Activated T-helper 1 cell treated with anti-CD3 and anti-CD28 coated beads, Interleukin-12 subunit alpha, Interleukin-12 subunit beta, Interleukin-2, Interleukin-4 antibody, amounts not matched to agents 30 ng/mL and 10 ng/mL and 1 ng/mL, durations not matched to agents 14 hours and 24 hours and 36 hours (primary cell): ENCODE measurements at regions not wholly inside any gene's neighbourhood (a gene's known extent, or its start where the extent isn't known, plus 50 kb on each side); places are given as distances from the start of the nearest gene placed in this dataset.

ENCODE experiments used
- DNase-seq: peaks from one replicate; pipeline ENCODE4 v3.0.0; 2021; ENCODE audit warnings: low spot score
- H3K27ac Mint-ChIP-seq: one replicate; pipeline ENCODE4 v1.8.0; 2021; ENCODE audit warnings: mild to moderate bottlenecking, mixed read lengths
- H3K27me3 Mint-ChIP-seq: one replicate; pipeline ENCODE4 v1.8.0; 2022; ENCODE audit warnings: mild to moderate bottlenecking, moderate library complexity, mixed read lengths; ENCODE audit not compliant: insufficient read depth
- H3K36me3 Mint-ChIP-seq: one replicate; pipeline ENCODE4 v1.8.0; 2021; ENCODE audit warnings: low read depth, mixed read lengths
- H3K4me1 Mint-ChIP-seq: one replicate; pipeline ENCODE4 v1.8.0; 2021; ENCODE audit warnings: low read depth, mixed read lengths
- H3K4me3 Mint-ChIP-seq: one replicate; pipeline ENCODE4 v1.8.0; 2021; ENCODE audit warnings: mild to moderate bottlenecking, moderate library complexity, mixed read lengths
- H3K9me3 Mint-ChIP-seq: one replicate; pipeline ENCODE4 v1.8.0; 2021; ENCODE audit warnings: mixed read lengths
- intact Hi-C: fragments of 100-400 bp; cut with micrococcal nuclease; formaldehyde crosslinking; loops from one replicate; pipeline ENCODE4 v1.15.1; 2024

GRCh38 chr13:91017031-91017668, 330.3 kb upstream of the MIR17HG start:
- Mint-ChIP-seq H3K36me3 (no peaks in the 10 kb centered on the region), H3K27ac (no peak overlapping the region), H3K9me3 (no peaks in the 10 kb centered on the region), H3K27me3 (no peaks in the 10 kb centered on the region), H3K4me1 (no peaks in the 10 kb centered on the region), H3K4me3 (no peak overlapping the region)
- intact Hi-C loops = no loop called here
- DNase-seq = no peak

GRCh38 chr13:91017669-91018053, 329.8 kb upstream of the MIR17HG start:
- no peak for DNase-seq
- intact Hi-C loops = no loop called here

GRCh38 chr13:91020461-91021034, 326.9 kb upstream of the MIR17HG start:
- Mint-ChIP-seq H3K9me3 (no peaks in the 10 kb centered on the region), H3K4me3 (no peak overlapping the region), H3K27me3 (no peaks in the 10 kb centered on the region), H3K36me3 (no peaks in the 10 kb centered on the region), H3K27ac (no peak overlapping the region), H3K4me1 (no peaks in the 10 kb centered on the region)
- intact Hi-C loops = no loop called here
- DNase-seq = no peak

More at GRCh38 chr13:91017669-91018053, 329.8 kb upstream of the MIR17HG start:
- no peaks in the 10 kb centered on the region for H3K4me1 Mint-ChIP-seq
- no peaks in the 10 kb centered on the region for H3K27me3 Mint-ChIP-seq
- H3K36me3 Mint-ChIP-seq = no peaks in the 10 kb centered on the region
- no peak overlapping the region for H3K4me3 Mint-ChIP-seq
- H3K27ac Mint-ChIP-seq = no peak overlapping the region
- no peaks in the 10 kb centered on the region for H3K9me3 Mint-ChIP-seq

GRCh38 chr13:91024157-91024792, 323.2 kb upstream of the MIR17HG start:
- Mint-ChIP-seq H3K4me3 (no peak overlapping the region), H3K27ac (no peak overlapping the region), H3K36me3 (no peaks in the 10 kb centered on the region), H3K9me3 (no peaks in the 10 kb centered on the region), H3K4me1 (no peaks in the 10 kb centered on the region), H3K27me3 (no peaks in the 10 kb centered on the region)
- DNase-seq = no peak
- intact Hi-C loops = no loop called here

DNA sequence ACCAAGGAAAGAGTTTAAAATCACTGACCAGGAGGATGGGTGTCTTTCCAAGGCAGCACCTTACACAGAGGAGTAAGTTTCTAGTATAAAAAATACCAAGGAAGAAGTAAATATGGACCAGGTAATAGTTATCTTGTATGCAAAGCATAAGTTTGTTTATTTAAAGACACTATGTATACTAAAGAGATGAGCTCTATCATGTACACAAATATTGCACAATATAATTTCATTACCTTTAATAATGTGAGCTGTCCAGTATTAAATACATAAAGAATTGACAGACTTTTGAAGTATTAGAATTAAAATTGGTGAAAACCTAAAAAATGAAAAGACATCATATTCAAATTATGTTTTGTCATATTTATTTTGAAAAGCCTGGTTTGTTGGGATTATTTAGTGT, 322.0 kb upstream of the MIR17HG start:
- intact Hi-C loops = no loop called here
- DNase-seq = no peak
- Mint-ChIP-seq H3K27ac (no peak overlapping the region), H3K36me3 (no peaks in the 10 kb centered on the region), H3K4me3 (no peak overlapping the region), H3K27me3 (no peaks in the 10 kb centered on the region), H3K4me1 (no peaks in the 10 kb centered on the region), H3K9me3 (no peaks in the 10 kb centered on the region)

GRCh38 chr13:91031508-91031907, 316.0 kb upstream of the MIR17HG start:
- H3K27ac Mint-ChIP-seq = no peak overlapping the region
- no peaks in the 10 kb centered on the region for H3K4me1 Mint-ChIP-seq
- no peak overlapping the region for H3K4me3 Mint-ChIP-seq
- H3K27me3 Mint-ChIP-seq = no peaks in the 10 kb centered on the region
- no peaks in the 10 kb centered on the region for H3K9me3 Mint-ChIP-seq
- DNase-seq = no peak
- H3K36me3 Mint-ChIP-seq = no peaks in the 10 kb centered on the region
- intact Hi-C loops = no loop called here

DNA sequence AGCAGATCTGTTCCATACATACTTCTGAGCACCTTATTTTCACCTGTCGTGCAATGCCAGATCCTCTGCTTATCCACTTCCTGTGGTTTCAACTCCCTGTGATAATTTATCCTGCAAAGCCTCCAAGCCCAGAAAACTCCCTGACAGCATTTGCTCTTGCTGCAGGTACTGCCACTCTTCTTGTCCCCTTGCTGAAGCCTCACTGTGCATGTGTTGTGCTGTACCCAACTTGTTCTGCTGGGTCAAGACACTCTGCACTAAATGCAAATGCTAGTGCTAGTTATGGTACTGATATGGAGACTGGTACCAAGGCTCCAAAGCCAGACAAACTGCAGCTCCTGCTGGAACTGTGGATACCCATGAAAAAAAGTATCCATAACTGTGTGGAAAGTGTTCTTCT, 315.4 kb upstream of the MIR17HG start:
- H3K4me1 Mint-ChIP-seq = no peaks in the 10 kb centered on the region
- H3K4me3 Mint-ChIP-seq = no peak overlapping the region
- no peak for DNase-seq
- no peak overlapping the region for H3K27ac Mint-ChIP-seq
- intact Hi-C loops = no loop called here
- H3K36me3 Mint-ChIP-seq = no peaks in the 10 kb centered on the region
- H3K9me3 Mint-ChIP-seq = no peaks in the 10 kb centered on the region
- H3K27me3 Mint-ChIP-seq = no peaks in the 10 kb centered on the region

- Mint-ChIP-seq H3K27me3 (no peaks in the 10 kb centered on the region), H3K4me3 (no peak overlapping the region), H3K4me1 (no peaks in the 10 kb centered on the region), H3K9me3 (no peaks in the 10 kb centered on the region), H3K36me3 (no peaks in the 10 kb centered on the region), H3K27ac (no peak overlapping the region)
- no peak for DNase-seq
- intact Hi-C loops = no loop called here
Observed at GRCh38 chr13:91036886-91037285, 310.6 kb upstream of the MIR17HG start.

DNA sequence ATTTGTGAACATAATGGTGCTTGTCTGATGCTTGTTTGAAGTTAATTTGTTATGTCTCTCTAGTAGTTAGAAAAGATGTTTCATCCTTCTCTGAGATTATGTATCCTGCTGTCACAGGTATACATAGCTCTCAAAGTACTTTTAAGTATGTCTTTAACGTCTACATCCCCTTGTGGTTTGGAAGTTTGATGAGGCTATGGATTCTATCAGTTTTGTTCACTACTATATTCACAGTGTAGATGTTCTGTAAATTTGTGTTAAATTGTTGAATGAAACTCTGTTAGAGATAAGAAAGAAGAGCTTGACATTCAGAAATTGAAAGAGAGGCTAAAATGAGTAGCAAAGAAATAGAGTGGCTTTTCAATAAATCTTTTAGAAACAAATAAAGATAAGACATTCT, 304.6 kb upstream of the MIR17HG start:
- H3K4me1 Mint-ChIP-seq = no peaks in the 10 kb centered on the region
- no peaks in the 10 kb centered on the region for H3K36me3 Mint-ChIP-seq
- intact Hi-C loops = no loop called here
- H3K9me3 Mint-ChIP-seq = no peaks in the 10 kb centered on the region
- no peak overlapping the region for H3K27ac Mint-ChIP-seq
- H3K4me3 Mint-ChIP-seq = no peak overlapping the region
- no peaks in the 10 kb centered on the region for H3K27me3 Mint-ChIP-seq
- DNase-seq = no peak

DNA sequence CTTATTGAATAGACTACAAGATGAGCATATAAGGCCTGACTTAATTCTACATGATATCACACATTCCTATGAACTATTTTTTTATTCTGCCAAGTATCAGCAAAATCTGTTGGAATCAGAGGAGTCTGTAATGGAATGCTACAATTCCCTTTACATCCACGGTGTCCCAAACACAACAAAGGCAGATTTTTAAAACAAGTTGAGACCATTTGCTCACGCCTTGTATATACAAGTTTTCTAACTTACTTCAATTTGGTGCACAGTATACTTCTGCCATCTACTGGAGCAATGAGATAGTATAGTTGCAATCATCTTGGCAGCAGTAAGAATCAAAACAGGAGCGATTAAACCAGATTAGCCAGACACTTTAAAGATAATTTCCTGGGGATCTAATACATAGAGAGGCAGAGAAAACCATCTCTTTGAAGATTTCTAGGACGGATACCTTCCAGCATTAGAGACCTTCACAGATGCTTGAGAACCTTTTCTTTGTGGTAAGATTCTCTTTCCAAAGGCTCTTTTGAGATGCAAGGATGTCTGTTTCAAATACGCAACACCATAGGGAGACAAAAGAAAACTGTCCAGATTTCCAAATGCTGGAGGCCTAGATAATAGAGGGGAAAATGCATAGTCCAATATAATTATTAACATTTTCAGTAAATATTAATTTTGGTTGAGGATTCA, 302.0 kb upstream of the MIR17HG start:
- Mint-ChIP-seq H3K36me3 (no peaks in the 10 kb centered on the region), H3K9me3 (no peaks in the 10 kb centered on the region), H3K4me3 (no peak overlapping the region), H3K27ac (no peak overlapping the region), H3K27me3 (no peaks in the 10 kb centered on the region), H3K4me1 (no peaks in the 10 kb centered on the region)
- intact Hi-C loops = no loop called here
- no peak for DNase-seq

DNA sequence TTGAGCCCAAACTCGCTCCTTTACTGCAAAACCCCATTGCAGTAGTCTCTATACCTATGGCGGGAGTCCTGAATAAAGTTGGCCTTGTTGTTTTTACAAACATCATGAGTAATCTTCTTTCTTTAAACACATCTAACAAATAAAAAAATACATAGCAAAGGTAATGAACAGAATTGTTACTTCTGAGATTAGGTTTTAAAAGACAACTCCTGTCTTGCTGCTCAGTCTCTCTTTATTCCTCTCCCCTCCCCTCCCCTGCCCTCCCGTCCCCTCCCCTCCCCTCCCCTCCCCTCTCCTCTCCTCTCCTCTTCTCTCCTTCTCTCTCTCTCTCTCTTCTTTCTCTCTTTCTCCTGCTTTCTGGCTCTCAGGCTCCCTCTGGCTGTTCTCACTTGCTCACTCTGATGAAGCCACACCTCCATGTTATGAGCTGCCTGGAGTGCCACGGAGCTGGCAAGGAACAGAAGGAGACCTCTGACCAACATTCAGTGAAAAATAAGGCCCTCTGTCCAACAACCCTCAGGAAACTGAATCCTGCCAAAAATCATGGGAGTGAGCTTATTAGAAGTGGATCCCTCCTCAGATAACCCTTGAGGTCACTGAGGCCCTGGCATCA, 300.7 kb upstream of the MIR17HG start:
- H3K27me3 Mint-ChIP-seq = no peaks in the 10 kb centered on the region
- intact Hi-C loops = no loop called here
- no peak overlapping the region for H3K4me3 Mint-ChIP-seq
- no peaks in the 10 kb centered on the region for H3K9me3 Mint-ChIP-seq
- H3K36me3 Mint-ChIP-seq = no peaks in the 10 kb centered on the region
- no peaks in the 10 kb centered on the region for H3K4me1 Mint-ChIP-seq
- no peak for DNase-seq
- no peak overlapping the region for H3K27ac Mint-ChIP-seq

DNA sequence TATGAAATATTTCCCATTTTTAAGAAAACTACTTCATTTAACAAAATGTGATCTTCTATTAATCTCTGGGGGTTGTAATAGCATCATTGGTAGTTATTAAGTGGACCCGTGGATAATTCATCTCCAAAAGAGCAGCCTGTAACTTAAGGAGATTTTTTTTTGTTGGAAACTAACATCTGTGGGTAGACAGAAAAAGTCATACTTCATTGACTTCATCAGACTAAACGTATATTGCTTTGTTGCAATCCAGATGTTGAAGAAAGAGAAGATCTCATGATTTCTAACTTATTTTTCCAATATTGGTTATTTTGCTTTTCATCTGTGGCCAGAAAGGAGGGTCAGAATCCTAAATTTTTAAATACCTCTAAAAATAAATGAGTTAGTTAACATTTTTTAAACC, 296.5 kb upstream of the MIR17HG start:
- Mint-ChIP-seq H3K4me3 (no peak overlapping the region), H3K9me3 (no peaks in the 10 kb centered on the region), H3K36me3 (no peaks in the 10 kb centered on the region), H3K27me3 (no peaks in the 10 kb centered on the region), H3K27ac (no peak overlapping the region), H3K4me1 (no peaks in the 10 kb centered on the region)
- intact Hi-C loops = no loop called here
- DNase-seq = no peak

- intact Hi-C loops = no loop called here
- no peak overlapping the region for H3K4me3 Mint-ChIP-seq
- DNase-seq = no peak
- no peak overlapping the region for H3K27ac Mint-ChIP-seq
- no peaks in the 10 kb centered on the region for H3K36me3 Mint-ChIP-seq
- no peaks in the 10 kb centered on the region for H3K27me3 Mint-ChIP-seq
- no peaks in the 10 kb centered on the region for H3K9me3 Mint-ChIP-seq
- no peaks in the 10 kb centered on the region for H3K4me1 Mint-ChIP-seq
Observed at GRCh38 chr13:91052876-91053275, 294.6 kb upstream of the MIR17HG start.
